Adipocyte (in vitro differentiated cells): ENCODE measurements at regions not wholly inside any gene's neighbourhood (a gene's known extent, or its start where the extent isn't known, plus 50 kb on each side); places are given as distances from the start of the nearest gene placed in this dataset.
"Not testable (repeated sequence)": the region's sequence is repeated elsewhere in the genome, so short reads cannot be mapped to it uniquely, and the experiment has no call there.

Experiments
- DNase-seq: peaks from one replicate; pipeline ENCODE4 v3.0.0-alpha.2; 2015; ENCODE audit warnings: low read depth
- H3K27me3 ChIP-seq: replicated peaks from 2 replicates; pipeline ENCODE4 v1.7.0; 2013; ENCODE audit warnings: mild to moderate bottlenecking, low read length, moderate library complexity; ENCODE audit not compliant: control insufficient read depth, insufficient read depth
- H3K36me3 ChIP-seq: 2 replicates; pipeline ENCODE4 v1.7.0; 2013; ENCODE audit warnings: low read length, mild to moderate bottlenecking, moderate library complexity; ENCODE audit not compliant: control insufficient read depth, insufficient read depth, severe bottlenecking
- H3K4me1 ChIP-seq: 2 replicates; pipeline ENCODE4 v1.7.0; 2013; ENCODE audit warnings: mild to moderate bottlenecking, low read length, moderate library complexity; ENCODE audit not compliant: control insufficient read depth, insufficient read depth
- H3K4me3 ChIP-seq: 2 replicates; pipeline ENCODE4 v1.7.0; 2013; ENCODE audit warnings: mild to moderate bottlenecking, low read length, moderate library complexity
- H3K9ac ChIP-seq: 2 replicates; pipeline ENCODE4 v1.7.0; 2013; ENCODE audit warnings: mild to moderate bottlenecking, low read length, moderate library complexity
- H3K9me3 ChIP-seq: 2 replicates; pipeline ENCODE4 v1.7.0; 2013; ENCODE audit warnings: mild to moderate bottlenecking, low read length, moderate library complexity; ENCODE audit not compliant: control insufficient read depth

DNA sequence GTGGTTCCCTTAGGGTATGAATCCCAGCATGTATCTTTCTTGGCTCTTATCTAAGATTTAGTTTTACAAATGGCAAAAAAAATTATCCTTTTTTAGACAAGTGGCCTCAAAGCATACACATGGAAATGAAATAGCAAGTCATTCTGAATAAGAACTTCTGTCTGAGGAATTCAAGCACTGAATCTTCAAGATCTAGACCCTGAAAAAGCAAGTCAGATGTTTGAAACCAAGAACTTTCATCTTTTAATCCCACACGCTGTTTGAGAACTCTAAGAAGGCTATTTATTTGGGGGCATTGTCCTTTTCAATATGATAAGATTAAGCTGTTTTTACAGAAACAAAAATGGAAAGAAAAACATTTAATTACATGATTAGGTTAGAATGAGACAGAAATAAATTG is 549.2 kb upstream of the CYLC2 start:
- no peaks in the 10 kb centered on the region for H3K36me3 ChIP-seq
- H3K4me1 ChIP-seq = no peaks in the 10 kb centered on the region
- peaks cover 4% of the 10 kb centered on the region for H3K9me3 ChIP-seq
- H3K27me3 ChIP-seq = no peaks in the 10 kb centered on the region
- DNase-seq = no peak
- no peak overlapping the region for H3K4me3 ChIP-seq
- no peak overlapping the region for H3K9ac ChIP-seq

DNA sequence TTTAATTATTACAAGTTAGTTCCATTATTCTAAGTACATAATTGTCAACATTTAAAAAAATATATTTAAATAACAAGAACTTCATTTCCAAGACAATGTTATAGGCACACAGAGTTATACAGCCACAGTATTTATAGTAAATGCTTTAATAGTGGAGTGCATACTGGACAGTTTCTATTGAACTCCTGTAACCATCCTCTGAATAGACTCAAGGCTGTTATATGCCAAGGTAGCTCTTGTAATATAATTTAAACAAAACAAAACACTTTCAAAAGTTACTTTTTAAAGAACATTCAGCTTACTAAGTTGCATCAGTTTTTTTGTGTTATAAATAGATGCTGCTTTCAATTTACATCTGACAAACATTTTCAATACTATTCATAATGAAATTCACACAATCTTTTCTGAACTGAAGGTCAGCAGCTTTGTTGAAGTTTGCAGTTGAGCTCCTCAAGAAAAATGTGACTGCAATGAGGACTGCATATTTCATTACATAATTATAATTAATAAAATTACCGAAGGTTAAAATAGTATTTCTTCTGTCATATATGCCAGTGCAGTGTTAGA is 549.9 kb upstream of the CYLC2 start:
- peaks cover 4% of the 10 kb centered on the region for H3K9me3 ChIP-seq
- H3K4me1 ChIP-seq = no peaks in the 10 kb centered on the region
- H3K4me3 ChIP-seq = no peak overlapping the region
- no peak overlapping the region for H3K9ac ChIP-seq
- no peaks in the 10 kb centered on the region for H3K36me3 ChIP-seq
- DNase-seq = no peak
- no peaks in the 10 kb centered on the region for H3K27me3 ChIP-seq

GRCh38 chr9:102439583-102439982 is 555.5 kb upstream of the CYLC2 start:
- no peak for DNase-seq
- Histone ChIP-seq H3K27me3 (no peaks in the 10 kb centered on the region), H3K4me3 (no peak overlapping the region), H3K36me3 (no peaks in the 10 kb centered on the region), H3K4me1 (no peaks in the 10 kb centered on the region), H3K9ac (no peak overlapping the region), H3K9me3 (no peaks in the 10 kb centered on the region)

DNA sequence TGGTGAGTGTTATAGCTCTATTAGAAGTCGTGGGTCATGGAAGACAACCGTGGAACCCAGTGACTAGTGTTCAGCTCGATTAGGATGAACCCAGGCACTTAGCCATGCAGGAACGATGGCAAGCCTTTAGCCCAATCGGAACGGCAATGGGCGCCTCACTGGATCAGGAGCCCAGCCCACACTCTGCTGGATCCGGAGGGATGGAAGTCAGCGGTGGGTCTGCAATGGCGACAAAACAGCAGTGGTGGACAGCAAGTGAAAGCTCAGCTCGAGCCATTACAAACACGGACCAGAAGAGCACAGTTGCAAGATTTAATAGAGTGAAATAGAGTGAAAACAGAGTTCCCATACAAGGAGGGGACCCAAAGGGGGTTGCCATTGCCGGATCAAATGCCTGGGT is 558.5 kb upstream of the CYLC2 start:
- H3K9ac ChIP-seq, H3K4me3 ChIP-seq, H3K9me3 ChIP-seq, H3K36me3 ChIP-seq, H3K27me3 ChIP-seq, DNase-seq, H3K4me1 ChIP-seq: not testable (repeated sequence)

- no peak overlapping the region for H3K4me3 ChIP-seq
- DNase-seq = no peak
- H3K9me3 ChIP-seq = no peaks in the 10 kb centered on the region
- no peaks in the 10 kb centered on the region for H3K27me3 ChIP-seq
- no peaks in the 10 kb centered on the region for H3K36me3 ChIP-seq
- no peak overlapping the region for H3K9ac ChIP-seq
- no peaks in the 10 kb centered on the region for H3K4me1 ChIP-seq
Measured at GRCh38 chr9:102435427-102435826, 559.7 kb upstream of the CYLC2 start.

DNA sequence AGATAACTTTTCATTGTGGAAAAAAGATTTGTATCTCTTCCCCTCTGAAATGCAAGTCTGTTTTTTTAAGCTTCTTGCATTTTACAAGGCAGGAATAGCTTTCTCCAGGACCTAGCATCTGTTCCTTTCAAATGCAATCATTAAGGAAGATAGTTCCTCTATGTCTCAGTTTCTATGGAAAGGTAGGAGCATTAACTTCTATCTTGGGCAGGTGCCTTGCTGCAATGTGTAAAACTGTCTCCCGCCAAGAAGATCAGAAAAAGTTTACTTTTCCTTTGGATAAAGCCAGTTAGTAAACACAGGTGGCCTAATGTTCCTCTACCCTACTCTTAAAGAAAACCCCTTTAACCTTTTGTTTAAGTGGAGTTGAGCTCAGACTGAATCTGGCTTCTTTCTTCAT is 560.6 kb upstream of the CYLC2 start:
- DNase-seq = no peak
- H3K4me1 ChIP-seq = no peaks in the 10 kb centered on the region
- H3K9ac ChIP-seq = no peak overlapping the region
- no peaks in the 10 kb centered on the region for H3K9me3 ChIP-seq
- H3K4me3 ChIP-seq = no peak overlapping the region
- H3K36me3 ChIP-seq = no peaks in the 10 kb centered on the region
- no peaks in the 10 kb centered on the region for H3K27me3 ChIP-seq

- H3K27me3 ChIP-seq = no peaks in the 10 kb centered on the region
- H3K36me3 ChIP-seq = no peaks in the 10 kb centered on the region
- no peaks in the 10 kb centered on the region for H3K9me3 ChIP-seq
- no peaks in the 10 kb centered on the region for H3K4me1 ChIP-seq
- no peak for DNase-seq
- no peak overlapping the region for H3K4me3 ChIP-seq
- H3K9ac ChIP-seq = no peak overlapping the region
Measured at GRCh38 chr9:102428305-102428704, 566.8 kb upstream of the CYLC2 start.

GRCh38 chr9:102416251-102416650 is 578.9 kb upstream of the CYLC2 start:
- not testable (repeated sequence) for H3K9ac ChIP-seq, H3K36me3 ChIP-seq, H3K27me3 ChIP-seq, DNase-seq, H3K4me3 ChIP-seq, H3K4me1 ChIP-seq
- peaks cover 26% of the 10 kb centered on the region for H3K9me3 ChIP-seq

GRCh38 chr9:102405218-102405867 is 589.8 kb upstream of the CYLC2 start:
- no peak for DNase-seq
- Histone ChIP-seq H3K9ac (no peak overlapping the region), H3K27me3 (no peaks in the 10 kb centered on the region), H3K4me1 (no peaks in the 10 kb centered on the region), H3K9me3 (peaks cover 4% of the 10 kb centered on the region), H3K36me3 (no peaks in the 10 kb centered on the region), H3K4me3 (no peak overlapping the region)

DNA sequence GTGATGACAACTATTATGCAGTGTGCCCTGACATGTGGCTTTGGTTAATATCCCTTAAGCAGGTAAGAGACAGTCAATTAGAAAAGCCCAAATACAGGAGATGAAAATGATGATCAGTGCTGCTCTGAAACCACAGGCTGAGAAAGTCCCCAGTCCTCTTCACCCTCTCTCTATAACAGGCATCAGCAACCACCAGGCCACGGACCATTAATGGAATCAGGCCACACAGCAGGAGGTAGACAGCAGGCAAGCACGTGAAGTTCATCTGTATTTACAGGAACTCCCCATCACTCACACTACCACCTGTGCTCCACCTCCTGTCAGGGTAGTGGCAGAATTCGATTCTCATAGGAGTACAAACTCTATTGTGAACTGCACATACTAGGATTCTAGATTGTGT is 591.6 kb upstream of the CYLC2 start:
- H3K4me1 ChIP-seq = no peaks in the 10 kb centered on the region
- H3K27me3 ChIP-seq = no peaks in the 10 kb centered on the region
- H3K4me3 ChIP-seq = no peak overlapping the region
- H3K36me3 ChIP-seq = no peaks in the 10 kb centered on the region
- H3K9ac ChIP-seq = no peak overlapping the region
- peaks cover 4% of the 10 kb centered on the region for H3K9me3 ChIP-seq
- DNase-seq = no peak

DNA sequence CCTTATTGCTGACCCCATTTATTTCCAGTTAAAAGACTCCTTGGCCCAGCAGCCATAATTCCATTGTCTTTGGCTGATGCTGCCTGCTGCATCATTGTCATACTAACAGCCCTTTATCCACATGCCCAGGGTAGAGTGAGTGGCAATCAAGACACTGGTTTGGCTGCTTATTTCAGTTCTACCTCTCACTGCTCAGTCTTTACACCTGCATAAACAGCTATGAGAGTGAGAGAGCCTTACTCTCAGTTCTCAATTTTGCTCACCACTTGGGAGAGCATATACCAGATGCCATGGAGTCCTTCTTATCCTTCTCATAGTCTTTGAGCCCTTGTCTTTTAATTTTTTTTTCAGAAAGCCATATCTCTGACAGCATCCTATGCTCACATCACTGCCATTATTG is 596.9 kb upstream of the CYLC2 start:
- Histone ChIP-seq H3K4me1 (no peaks in the 10 kb centered on the region), H3K4me3 (no peak overlapping the region), H3K36me3 (no peaks in the 10 kb centered on the region), H3K27me3 (no peaks in the 10 kb centered on the region), H3K9me3 (no peaks in the 10 kb centered on the region), H3K9ac (no peak overlapping the region)
- no peak for DNase-seq

DNA sequence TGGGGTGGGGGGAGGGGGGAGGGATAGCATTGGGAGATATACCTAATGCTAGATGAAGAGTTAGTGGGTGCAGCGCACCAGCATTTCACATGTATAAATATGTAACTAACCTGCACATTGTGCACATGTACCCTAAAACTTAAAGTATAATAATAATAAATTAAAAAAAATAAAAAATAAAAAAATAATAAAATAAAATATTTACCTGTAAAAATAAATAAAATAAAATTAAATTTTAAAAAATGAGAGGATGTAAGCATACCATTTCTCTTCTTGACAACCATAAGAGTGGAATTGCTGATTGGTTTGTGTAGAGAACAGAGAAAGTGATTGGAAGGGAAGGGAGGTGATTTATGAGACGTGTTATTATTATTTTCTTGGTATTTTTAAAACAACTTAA is 609.5 kb upstream of the CYLC2 start:
- not testable (repeated sequence) for H3K9ac ChIP-seq, H3K4me3 ChIP-seq, H3K27me3 ChIP-seq, H3K9me3 ChIP-seq, H3K36me3 ChIP-seq, H3K4me1 ChIP-seq, DNase-seq
